CD4-positive, alpha-beta T cell treated with Interleukin-4 for 4 hours (primary cell): ENCODE measurements at regions not wholly inside any gene's neighbourhood (a gene's known extent, or its start where the extent isn't known, plus 50 kb on each side); places are given as distances from the start of the nearest gene placed in this dataset.

Experiments
- DNase-seq: peaks from one replicate; pipeline ENCODE4 v3.0.0-alpha.2; 2020

GRCh38 chr4:180372691-180373090, 1870.5 kb upstream of the TENM3 start:
- DNase-seq: no peak

- DNase-seq: no peak
These were observed 1865.5 kb upstream of the TENM3 start for GRCh38 chr4:180377741-180378140.

GRCh38 chr4:180380733-180381132, 1862.5 kb upstream of the TENM3 start:
- no peak for DNase-seq

DNA sequence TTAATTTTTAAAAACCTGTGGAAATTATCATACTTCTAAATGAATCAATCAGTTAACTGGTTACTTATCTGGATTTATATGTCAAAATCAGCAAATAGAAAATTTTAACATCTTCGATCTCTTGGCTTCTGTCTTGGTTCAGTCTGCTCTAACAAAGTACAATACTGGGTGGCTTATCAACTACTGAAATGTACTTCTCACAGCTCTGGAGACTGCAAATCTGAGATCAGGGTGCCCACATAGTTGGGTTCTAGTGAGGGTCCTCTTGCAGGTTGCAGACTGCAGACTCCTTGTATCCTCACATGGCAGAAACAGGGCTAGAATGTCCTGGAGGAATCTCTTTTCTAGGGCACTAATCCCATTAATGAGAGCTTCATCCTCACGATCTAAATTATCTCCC, 1851.6 kb upstream of the TENM3 start:
- DNase-seq: no peak

GRCh38 chr4:180394312-180394711, 1848.9 kb upstream of the TENM3 start:
- no peak for DNase-seq

- DNase-seq: no peak
These were observed 1848.5 kb upstream of the TENM3 start for GRCh38 chr4:180394730-180395129.

- DNase-seq: no peak
These were observed 1844.6 kb upstream of the TENM3 start for GRCh38 chr4:180398564-180398963.

DNA sequence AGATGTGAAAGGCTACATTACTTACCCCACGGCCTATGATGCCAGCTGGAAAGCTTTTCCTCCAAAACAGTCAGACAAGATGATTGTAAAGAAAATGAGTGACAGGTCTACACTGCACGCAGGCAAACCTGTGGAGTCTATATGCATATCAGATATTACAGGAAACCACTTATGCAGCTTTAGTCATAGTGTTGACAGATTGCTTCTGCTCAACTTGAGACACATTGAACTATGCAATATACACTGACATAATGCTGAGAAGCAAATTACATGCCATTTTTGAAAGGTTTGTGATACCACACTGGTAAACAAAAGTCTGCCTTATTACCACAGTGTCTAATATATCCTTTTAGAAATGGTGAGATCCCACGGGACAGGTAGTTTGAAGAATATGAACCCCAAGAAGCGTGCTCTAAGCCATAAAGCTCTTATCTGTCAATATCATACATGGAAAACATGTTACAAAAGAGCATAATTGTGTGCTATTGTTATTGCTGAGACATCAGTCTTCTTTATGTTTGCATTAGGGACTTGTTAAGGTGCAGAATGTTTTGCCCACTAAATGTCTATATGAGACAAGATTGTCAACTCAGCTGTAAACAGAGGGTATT, 1835.8 kb upstream of the TENM3 start:
- DNase-seq: no peak

DNA sequence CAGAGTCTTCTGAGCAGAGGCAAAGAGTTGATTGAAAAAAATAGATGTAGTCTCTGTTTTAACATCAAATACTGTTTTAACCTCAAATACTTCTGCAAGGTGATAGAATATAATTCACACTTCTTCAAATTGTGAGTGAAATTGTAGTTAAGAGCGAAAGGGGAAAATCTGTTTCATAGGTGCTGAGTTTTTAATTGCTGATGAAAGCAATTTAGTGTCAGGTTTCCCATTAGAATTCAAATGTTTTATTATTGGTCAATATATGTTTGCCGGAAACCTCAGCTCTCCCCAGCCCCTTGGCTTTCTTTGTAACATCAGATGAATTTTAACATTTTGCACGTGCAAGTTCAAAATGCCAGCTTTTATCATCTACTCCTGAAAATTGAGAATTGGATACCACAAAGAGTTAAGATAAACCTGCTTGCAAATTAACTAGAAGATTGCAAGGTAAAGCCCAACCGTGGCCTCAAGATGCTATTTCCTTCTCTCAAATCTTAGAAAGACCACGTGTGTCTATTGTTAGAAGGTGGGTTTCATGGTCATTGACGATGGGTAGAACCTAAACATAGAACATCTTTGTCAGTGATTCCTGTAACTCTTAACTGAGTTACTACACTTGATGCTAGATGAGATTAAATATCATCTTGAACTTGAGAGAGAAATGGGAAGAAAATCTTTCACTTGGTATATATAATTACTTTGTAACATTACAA, 1824.2 kb upstream of the TENM3 start:
- DNase-seq: no peak

DNA sequence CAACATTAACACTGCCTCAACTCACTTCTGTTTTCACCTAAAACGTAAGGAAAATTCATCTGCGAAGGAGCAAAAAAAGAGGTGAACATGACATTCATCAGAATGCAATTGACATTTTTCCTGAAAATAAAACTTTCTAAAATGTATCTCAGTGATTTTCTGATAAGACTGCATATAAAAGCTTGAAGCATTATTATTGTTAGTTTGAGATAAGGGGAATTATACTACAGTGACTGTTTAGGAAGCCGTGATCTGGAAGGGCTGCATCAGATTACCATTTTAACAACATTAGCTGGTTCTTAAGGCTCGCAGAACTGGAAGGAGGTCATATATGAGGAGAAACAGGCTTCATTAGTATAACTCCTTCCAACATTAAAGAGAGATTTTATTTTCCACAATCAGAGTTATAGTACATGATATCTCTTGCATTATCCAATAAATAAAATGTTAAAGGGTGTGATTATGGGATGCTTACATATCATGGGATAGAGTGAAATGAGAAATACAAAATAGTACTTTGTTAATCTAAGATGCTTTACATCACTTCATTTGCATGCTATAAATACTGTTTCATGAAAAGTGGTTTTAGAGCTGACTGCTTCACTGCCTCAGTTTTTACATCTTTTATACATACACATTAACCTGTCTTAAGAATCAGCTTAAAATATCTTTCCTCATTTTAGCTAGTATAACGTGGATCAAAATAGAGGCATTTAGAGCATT, 1820.1 kb upstream of the TENM3 start:
- no peak for DNase-seq

GRCh38 chr4:180423712-180424057, 1819.5 kb upstream of the TENM3 start:
- DNase-seq: no peak

GRCh38 chr4:180426938-180427337, 1816.3 kb upstream of the TENM3 start:
- DNase-seq: no peak

GRCh38 chr4:180430283-180430682, 1812.9 kb upstream of the TENM3 start:
- no peak for DNase-seq

DNA sequence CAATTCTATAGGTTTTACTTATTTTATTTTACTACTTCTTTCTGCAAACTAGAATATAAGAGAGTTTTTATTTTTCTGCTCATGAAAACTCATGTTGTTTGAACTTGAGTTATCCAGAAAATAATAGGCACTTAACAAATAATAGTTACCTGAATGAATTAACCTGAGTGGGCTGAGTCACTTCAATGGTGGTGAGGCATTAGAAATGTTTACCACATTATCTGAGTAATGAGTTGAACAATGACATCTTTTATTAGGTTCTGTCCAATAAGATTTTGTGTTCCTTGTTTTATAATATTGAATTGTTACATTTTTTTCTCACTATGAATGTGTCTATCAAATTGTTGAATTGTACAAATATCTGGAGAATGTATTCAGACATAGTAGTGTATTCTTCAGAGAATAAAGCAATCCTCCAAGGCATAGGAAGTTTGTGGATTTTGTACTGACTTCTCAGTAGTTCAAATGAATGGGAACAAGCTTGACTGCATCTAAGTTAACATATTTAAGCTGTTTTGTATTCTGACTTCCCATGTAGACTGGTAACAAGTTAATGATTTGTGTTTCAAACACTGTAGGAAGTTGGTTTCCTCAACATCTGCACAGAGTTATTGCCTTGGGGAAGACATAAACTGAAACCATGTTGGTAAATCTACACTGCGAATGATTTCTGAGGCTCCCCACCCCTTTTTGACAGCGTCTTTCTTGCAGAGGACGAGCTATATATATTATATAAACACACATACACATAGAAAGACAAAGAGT, 1808.9 kb upstream of the TENM3 start:
- DNase-seq: no peak

DNA sequence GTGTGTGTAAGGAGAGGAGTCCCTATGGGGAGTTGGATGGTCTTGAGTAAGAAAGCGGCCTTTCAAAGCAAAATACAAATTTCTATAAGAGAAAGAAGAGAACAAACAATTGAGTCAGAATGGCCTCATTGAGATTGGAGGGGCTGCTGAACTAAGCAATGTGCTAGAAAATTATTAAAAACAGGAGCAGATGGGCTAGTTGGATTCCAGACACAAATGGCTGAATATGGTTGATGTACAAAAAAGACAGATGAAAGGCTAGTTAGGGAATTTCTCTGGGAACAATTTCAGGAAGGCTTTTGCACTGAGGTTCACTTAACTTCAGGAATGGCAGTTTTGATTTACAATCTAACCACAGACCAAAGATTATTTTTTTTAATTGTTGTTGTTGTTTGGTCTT, 1806.8 kb upstream of the TENM3 start:
- DNase-seq: no peak

GRCh38 chr4:180437601-180438000, 1805.6 kb upstream of the TENM3 start:
- DNase-seq: no peak

- no peak for DNase-seq
These were observed 1794.9 kb upstream of the TENM3 start for GRCh38 chr4:180448306-180448705.

- no peak for DNase-seq
These were observed 1793.7 kb upstream of the TENM3 start for GRCh38 chr4:180449395-180449956.

GRCh38 chr4:180455226-180455625, 1788.0 kb upstream of the TENM3 start:
- DNase-seq: no peak

- no peak for DNase-seq
These were observed 1786.3 kb upstream of the TENM3 start for GRCh38 chr4:180456928-180457327.

DNA sequence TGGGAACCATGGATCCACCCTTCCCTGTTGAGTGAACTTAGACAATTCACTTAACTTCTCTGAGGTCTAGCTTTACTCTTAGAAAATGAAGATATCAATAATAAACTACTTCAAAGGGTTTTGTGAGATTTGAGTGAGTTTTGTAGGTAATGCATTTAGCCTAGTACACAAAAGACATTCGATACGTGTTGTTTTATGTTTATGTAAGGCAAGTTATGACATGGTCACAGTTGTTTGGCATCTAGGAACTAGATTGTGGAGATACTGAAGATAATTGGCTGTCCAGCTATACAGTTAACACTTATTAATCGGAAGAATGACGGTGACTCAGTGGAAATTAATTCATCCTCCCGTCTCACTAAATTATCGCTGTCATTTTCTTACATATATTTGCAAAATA, 1781.1 kb upstream of the TENM3 start:
- DNase-seq: no peak

- DNase-seq: no peak
These were observed 1777.8 kb upstream of the TENM3 start for GRCh38 chr4:180465364-180465763.

- DNase-seq: no peak
These were observed 1760.2 kb upstream of the TENM3 start for GRCh38 chr4:180483036-180483435.
